Fibroblast of upper back skin (primary cell): ENCODE measurements at regions not wholly inside any gene's neighbourhood (a gene's known extent, or its start where the extent isn't known, plus 50 kb on each side); places are given as distances from the start of the nearest gene placed in this dataset.
"Not testable (repeated sequence)": the region's sequence is repeated elsewhere in the genome, so short reads cannot be mapped to it uniquely, and the experiment has no call there.

Experiments
- DNase-seq: peaks from one replicate; pipeline ENCODE4 v3.0.0-alpha.2; 2013

GRCh38 chr4:53959343-53960120 is 104.9 kb downstream of the CHIC2 start:
- DNase-seq: no peak

- DNase-seq: no peak
Observed at GRCh38 chr4:53956454-53956853, 108.0 kb downstream of the CHIC2 start.

- DNase-seq: no peak
Observed at GRCh38 chr4:53956053-53956452, 108.4 kb downstream of the CHIC2 start.

GRCh38 chr4:53951414-53951813 is 113.0 kb downstream of the CHIC2 start:
- DNase-seq: no peak

GRCh38 chr4:53943345-53944085 is 120.9 kb downstream of the CHIC2 start:
- DNase-seq: peak; percentile 90

GRCh38 chr4:53942712-53943111 is 121.7 kb downstream of the CHIC2 start:
- no peak for DNase-seq

GRCh38 chr4:53941331-53941730 is 123.1 kb downstream of the CHIC2 start:
- DNase-seq: no peak

- not testable (repeated sequence) for DNase-seq
Observed at GRCh38 chr4:53939892-53940291, 124.5 kb downstream of the CHIC2 start.

GRCh38 chr4:53937918-53938317 is 126.5 kb downstream of the CHIC2 start:
- peak; percentile 78 for DNase-seq

GRCh38 chr4:53937327-53937726 is 127.1 kb downstream of the CHIC2 start:
- DNase-seq: no peak

GRCh38 chr4:53935780-53936179 is 128.6 kb downstream of the CHIC2 start:
- DNase-seq: peak; percentile 73

- DNase-seq: peak; percentile 99
Observed at GRCh38 chr4:53932796-53933610, 131.4 kb downstream of the CHIC2 start.

- peak; percentile 41 for DNase-seq
Observed at GRCh38 chr4:53931461-53931961, 132.9 kb downstream of the CHIC2 start.

- peak; percentile 90 for DNase-seq
Observed at GRCh38 chr4:53929955-53930798, 134.2 kb downstream of the CHIC2 start.

- no peak for DNase-seq
Observed at GRCh38 chr4:53929311-53929710, 135.1 kb downstream of the CHIC2 start.

GRCh38 chr4:53928825-53929224 is 135.6 kb downstream of the CHIC2 start:
- DNase-seq: peak; percentile 61

GRCh38 chr4:53925050-53925605 is 139.3 kb downstream of the CHIC2 start:
- no peak for DNase-seq

GRCh38 chr4:53924333-53925049 is 139.9 kb downstream of the CHIC2 start:
- DNase-seq: no peak

GRCh38 chr4:53923921-53924320 is 140.5 kb downstream of the CHIC2 start:
- DNase-seq: no peak

GRCh38 chr4:53921856-53922255 is 142.5 kb downstream of the CHIC2 start:
- no peak for DNase-seq

- DNase-seq: no peak
Observed at GRCh38 chr4:53920883-53921282, 143.5 kb downstream of the CHIC2 start.
